ENCODE measurements at regions not wholly inside any gene's neighbourhood (a gene's known extent, or its start where the extent isn't known, plus 50 kb on each side); places are given as distances from the start of the nearest gene placed in this dataset.

- TF ChIP-seq, protein P1, sequence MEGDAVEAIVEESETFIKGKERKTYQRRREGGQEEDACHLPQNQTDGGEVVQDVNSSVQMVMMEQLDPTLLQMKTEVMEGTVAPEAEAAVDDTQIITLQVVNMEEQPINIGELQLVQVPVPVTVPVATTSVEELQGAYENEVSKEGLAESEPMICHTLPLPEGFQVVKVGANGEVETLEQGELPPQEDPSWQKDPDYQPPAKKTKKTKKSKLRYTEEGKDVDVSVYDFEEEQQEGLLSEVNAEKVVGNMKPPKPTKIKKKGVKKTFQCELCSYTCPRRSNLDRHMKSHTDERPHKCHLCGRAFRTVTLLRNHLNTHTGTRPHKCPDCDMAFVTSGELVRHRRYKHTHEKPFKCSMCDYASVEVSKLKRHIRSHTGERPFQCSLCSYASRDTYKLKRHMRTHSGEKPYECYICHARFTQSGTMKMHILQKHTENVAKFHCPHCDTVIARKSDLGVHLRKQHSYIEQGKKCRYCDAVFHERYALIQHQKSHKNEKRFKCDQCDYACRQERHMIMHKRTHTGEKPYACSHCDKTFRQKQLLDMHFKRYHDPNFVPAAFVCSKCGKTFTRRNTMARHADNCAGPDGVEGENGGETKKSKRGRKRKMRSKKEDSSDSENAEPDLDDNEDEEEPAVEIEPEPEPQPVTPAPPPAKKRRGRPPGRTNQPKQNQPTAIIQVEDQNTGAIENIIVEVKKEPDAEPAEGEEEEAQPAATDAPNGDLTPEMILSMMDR (IDR thresholded peaks at IDR 0.05; ENCODE audit: insufficient read depth, low read length) = no peak
Observed at GRCh38 chr11:131122448-131122847, 206.2 kb upstream of the SNX19 start.

DNA sequence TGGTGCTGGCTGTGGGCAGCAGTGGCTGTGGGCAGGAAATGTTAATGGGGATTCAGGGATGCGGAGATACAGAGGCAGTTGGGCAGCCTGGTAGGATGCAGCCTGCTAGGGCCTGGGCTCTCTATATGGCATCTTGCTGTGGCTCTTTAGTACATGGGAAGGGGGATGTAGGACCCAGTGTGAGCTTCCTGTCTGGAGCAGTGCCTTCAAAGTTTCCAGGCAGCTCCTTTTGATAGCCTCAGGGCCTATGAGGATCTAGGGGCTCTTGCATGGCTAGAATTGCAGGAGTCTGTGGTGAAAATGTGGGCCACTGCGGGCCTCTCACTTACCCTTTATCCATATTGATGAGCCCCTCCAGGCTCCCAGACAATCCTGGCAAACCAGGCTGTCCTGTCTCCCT, 213.2 kb upstream of the SNX19 start:
- H3K4me3 ChIP-seq (ENCODE audit: low read depth, low read length) = no peak overlapping the region
- no peak for DNase-seq (ENCODE audit: low read depth)
- TF ChIP-seq, protein P1 (IDR thresholded peaks at IDR 0.05; ENCODE audit: insufficient read depth, low read length) = no peak

More at GRCh38 chr11:131122448-131122847, 206.2 kb upstream of the SNX19 start:
- no peak overlapping the region for H3K4me3 ChIP-seq (ENCODE audit: low read depth, low read length)
- no peak for DNase-seq (ENCODE audit: low read depth)

DNA sequence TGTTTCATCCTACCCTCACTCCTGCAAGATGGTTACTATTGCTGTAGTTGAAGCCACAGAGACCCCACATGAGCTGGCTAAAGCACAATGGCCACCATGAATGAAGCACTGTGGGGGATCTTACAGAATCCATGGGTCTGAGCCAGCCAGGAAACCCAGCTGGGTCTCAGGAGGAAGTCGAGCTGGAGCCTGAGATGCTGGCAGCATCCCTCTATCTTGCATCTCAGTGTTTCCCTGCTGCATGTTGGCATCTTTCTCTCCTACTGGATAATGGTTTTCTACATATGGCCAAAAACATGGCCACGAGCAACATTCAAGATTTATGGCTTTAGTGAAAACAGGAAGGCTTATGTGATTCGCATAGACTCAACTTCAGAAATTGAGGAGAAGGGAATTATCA, 219.3 kb upstream of the SNX19 start:
- TF ChIP-seq, protein P1 (IDR thresholded peaks at IDR 0.05; ENCODE audit: insufficient read depth, low read length) = no peak
- H3K4me3 ChIP-seq (ENCODE audit: low read depth, low read length) = no peak overlapping the region
- DNase-seq (ENCODE audit: low read depth) = no peak

DNA sequence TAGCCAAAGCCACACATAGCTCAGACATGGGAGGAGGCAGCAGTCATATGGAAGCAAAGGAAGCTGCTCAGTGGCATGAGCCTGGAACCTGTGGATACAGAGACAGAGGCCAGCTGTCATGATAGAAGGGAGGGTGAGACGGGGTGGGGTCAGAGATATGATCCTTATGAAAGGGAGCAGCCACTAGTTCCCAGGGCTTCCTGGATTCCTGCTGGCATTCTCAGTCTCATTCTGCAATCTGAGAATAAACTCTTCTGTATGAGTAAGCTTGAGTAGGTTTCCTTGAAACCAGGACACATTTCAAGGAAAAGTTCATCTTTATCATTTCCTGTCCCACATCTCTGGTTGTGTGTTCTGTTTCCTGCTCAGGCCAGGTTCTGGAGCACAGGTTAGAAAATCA, 220.2 kb upstream of the SNX19 start:
- no peak overlapping the region for H3K4me3 ChIP-seq (ENCODE audit: low read depth, low read length)
- TF ChIP-seq, protein P1 (IDR thresholded peaks at IDR 0.05; ENCODE audit: insufficient read depth, low read length) = no peak
- no peak for DNase-seq (ENCODE audit: low read depth)

GRCh38 chr11:131137046-131137445, 220.8 kb upstream of the SNX19 start:
- no peak for DNase-seq (ENCODE audit: low read depth)
- TF ChIP-seq, protein P1 (IDR thresholded peaks at IDR 0.05; ENCODE audit: insufficient read depth, low read length) = no peak
- no peak overlapping the region for H3K4me3 ChIP-seq (ENCODE audit: low read depth, low read length)

- H3K4me3 ChIP-seq (ENCODE audit: low read depth, low read length) = no peak overlapping the region
- TF ChIP-seq, protein P1 (IDR thresholded peaks at IDR 0.05; ENCODE audit: insufficient read depth, low read length) = no peak
- no peak for DNase-seq (ENCODE audit: low read depth)
Observed at GRCh38 chr11:131138731-131139130, 222.5 kb upstream of the SNX19 start.

GRCh38 chr11:131145791-131146190, 224.6 kb upstream of the NTM start:
- TF ChIP-seq, protein P1 (IDR thresholded peaks at IDR 0.05; ENCODE audit: insufficient read depth, low read length) = no peak
- no peak overlapping the region for H3K4me3 ChIP-seq (ENCODE audit: low read depth, low read length)

More at GRCh38 chr11:131145791-131146190, 224.6 kb upstream of the NTM start:
- DNase-seq (ENCODE audit: low read depth) = no peak
